K562 (cell line): ENCODE measurements at regions not wholly inside any gene's neighbourhood (a gene's known extent, or its start where the extent isn't known, plus 50 kb on each side); places are given as distances from the start of the nearest gene placed in this dataset.

Source experiments
- ATAC-seq: fragments of 200-7000 bp; cut with Tn5 transposase; 3 replicates; pipeline ENCODE4 v1.9.1; 2020; ENCODE audit warnings: moderate library complexity
- BruUV-seq: library from RNA; stranded (reverse); fragments of 400-500 nt; replicated peaks from 2 replicates; lab custom pipeline; 2021; lab: Mats Ljungman, UMichigan
- CTCF ChIA-PET: fragments of 300-600 bp; formaldehyde crosslinking; extraction: SDS; loops from one replicate; lab custom pipeline; 2021; ENCODE audit warnings: low intra/inter-chr PET ratio; lab: Yijun Ruan, JAX
- POLR2A ChIA-PET: fragments of 300-600, 350-650 bp; sonication (Branson Sonifier 250); formaldehyde crosslinking; extraction: SDS; loops from one replicate; lab custom pipeline; 2021; ENCODE audit warnings: antibody characterized with exemption, inconsistent platforms; lab: Yijun Ruan, JAX
- DNase-seq, 4 experiments: peaks; one replicate each; pipeline versions ENCODE4 v3.0.0 to v3.0.0-alpha.2; 2011 to 2018; ENCODE audit warnings: low spot score in 3 of 4, mixed read lengths in 3 of 4; ENCODE audit errors: extremely low read depth in 1 of 4
- FAIRE-seq: peaks from 2 replicates; lab custom pipeline; 2011; peaks lifted over from hg19 to GRCh38; lab: Jason Lieb, UNC
- H2AFZ ChIP-seq: 2 replicates; pipeline ENCODE4 v1.6.0; 2011; ENCODE audit warnings: low read depth, low read length, control low read depth, inconsistent platforms
- H3K27ac ChIP-seq: fragments of 200-600 bp; 3 replicates; pipeline ENCODE4 v1.8.0; 2011; ENCODE audit warnings: low read depth, mild to moderate bottlenecking, control low read depth, inconsistent platforms, low read length, moderate library complexity, mixed read lengths; ENCODE audit errors: extremely low read depth
- H3K27me3 ChIP-seq, 2 experiments: fragments of 300-600 bp in 1 of 2; 2 replicates in 1 of 2; 3 replicates in 1 of 2; pipeline versions ENCODE4 v1.6.0 to v1.8.0; 2011; ENCODE audit warnings: inconsistent platforms in 2 of 2, low read length in 2 of 2, mild to moderate bottlenecking in 1 of 2, mixed read lengths in 1 of 2, moderate library complexity in 1 of 2; ENCODE audit not compliant: control insufficient read depth in 2 of 2, insufficient read depth in 2 of 2
- H3K36me3 ChIP-seq: fragments of 300-600 bp; 3 replicates; pipeline ENCODE4 v1.8.0; 2011; ENCODE audit warnings: mild to moderate bottlenecking, low read length, inconsistent platforms; ENCODE audit not compliant: control insufficient read depth, insufficient read depth
- H3K4me1 ChIP-seq, 2 experiments: fragments of 200-600 bp in 1 of 2; replicated peaks in 1 of 2; 2 replicates in 1 of 2; 3 replicates in 1 of 2; pipeline versions ENCODE4 v1.5.1 to v1.8.0; 2011; ENCODE audit warnings: inconsistent platforms in 2 of 2, low read length in 2 of 2, mild to moderate bottlenecking in 1 of 2, mixed read lengths in 1 of 2, moderate library complexity in 1 of 2; ENCODE audit not compliant: control insufficient read depth in 2 of 2, insufficient read depth in 2 of 2
- H3K4me2 ChIP-seq: 2 replicates; pipeline ENCODE4 v1.6.1; 2011; ENCODE audit warnings: low read length, control low read depth, inconsistent platforms, mixed read lengths; ENCODE audit not compliant: insufficient read depth
- H3K4me3 ChIP-seq: fragments of 200-600 bp; sonication (generic), shearing (Covaris generic); 2 replicates; pipeline ENCODE4 v1.5.1; 2016; ENCODE audit warnings: control low read depth, inconsistent platforms
- H3K79me2 ChIP-seq: fragments of 200-600 bp; 3 replicates; pipeline ENCODE4 v1.8.0; 2011; ENCODE audit warnings: low read length, inconsistent platforms; ENCODE audit not compliant: control insufficient read depth, insufficient read depth
- H3K9ac ChIP-seq, 2 experiments: 2 replicates each; pipeline versions ENCODE4 v1.6.0 to v1.6.1; 2011; ENCODE audit warnings: low read depth in 2 of 2, low read length in 2 of 2, control low read depth in 1 of 2, inconsistent platforms in 1 of 2, mild to moderate bottlenecking in 1 of 2, mixed read lengths in 1 of 2; ENCODE audit not compliant: insufficient read depth in 1 of 2
- H3K9me1 ChIP-seq: one replicate; pipeline ENCODE4 v1.6.0; 2011; ENCODE audit warnings: inconsistent platforms, mild to moderate bottlenecking, low read length, moderate library complexity; ENCODE audit not compliant: control insufficient read depth, insufficient read depth
- H3K9me3 ChIP-seq: replicated peaks from 2 replicates; pipeline ENCODE4 v1.5.1; 2011; ENCODE audit warnings: low read depth, low read length, inconsistent platforms; ENCODE audit not compliant: control insufficient read depth, insufficient read depth
- H4K20me1 ChIP-seq: replicated peaks from 2 replicates; pipeline ENCODE4 v1.6.1; 2011; ENCODE audit warnings: low read length, inconsistent platforms, mixed read lengths; ENCODE audit not compliant: control insufficient read depth, insufficient read depth
- ARHGAP35 ChIP-seq: fragments of 450-650 bp; IDR thresholded peaks from 2 replicates; pipeline ENCODE4 v1.6.1; 2018; ENCODE audit not compliant: partially characterized antibody
- ARID1B ChIP-seq: fragments of 450-650 bp; IDR thresholded peaks from 2 replicates; pipeline ENCODE4 v1.6.1; 2016; ENCODE audit warnings: antibody characterized with exemption, mild to moderate bottlenecking, inconsistent platforms
- BRD4 ChIP-seq: fragments of 200-600 bp; sonication (generic); IDR thresholded peaks from 2 replicates; pipeline ENCODE4 v1.6.1; 2017; ENCODE audit warnings: inconsistent platforms
- CBFA2T2 ChIP-seq: fragments of 450-650 bp; conservative IDR thresholded peaks from 2 replicates; pipeline ENCODE4 v1.6.1; 2017; ENCODE audit warnings: mild to moderate bottlenecking
- CTCFL ChIP-seq: IDR thresholded peaks from 2 replicates; pipeline ENCODE4 v1.6.1; 2011; ENCODE audit warnings: borderline replicate concordance, low read depth, mild to moderate bottlenecking, moderate library complexity, low read length; ENCODE audit not compliant: insufficient read depth, poor library complexity, severe bottlenecking
- GATAD2B ChIP-seq: fragments of 450-650 bp; IDR thresholded peaks from 2 replicates; pipeline ENCODE4 v1.6.1; 2017; ENCODE audit warnings: mild to moderate bottlenecking, borderline replicate concordance
- HDAC8 ChIP-seq: fragments of 450-650 bp; IDR thresholded peaks from 2 replicates; pipeline ENCODE4 v1.6.1; 2016; ENCODE audit warnings: mild to moderate bottlenecking, missing genetic modification characterization, moderate library complexity, missing compliant biosample characterization
- HMBOX1 ChIP-seq: sonication (generic); IDR thresholded peaks from 2 replicates; pipeline ENCODE4 v1.6.1; 2016
- PTTG1 ChIP-seq: fragments of 450-650 bp; IDR thresholded peaks from 2 replicates; pipeline ENCODE4 v1.6.1; 2016; ENCODE audit warnings: low read depth, mild to moderate bottlenecking, missing genetic modification characterization, missing compliant biosample characterization
- TCF3 ChIP-seq: sonication (generic); formaldehyde crosslinking; IDR thresholded peaks from 2 replicates; pipeline ENCODE4 v1.4.0; 2020; ENCODE audit warnings: mild to moderate bottlenecking, missing genetic modification reagents
- ZNF316 ChIP-seq: fragments of 450-650 bp; IDR thresholded peaks from 2 replicates; pipeline ENCODE4 v1.6.1; 2016
- in situ Hi-C: fragments of 300-500 bp; cut with MboI; formaldehyde crosslinking; loops from 4 replicates; pipeline ENCODE4 v1.15.0; 2018; ENCODE audit warnings: inconsistent platforms, mixed read lengths
- intact Hi-C: fragments of 100-400 bp; cut with micrococcal nuclease; formaldehyde crosslinking; loops from 2 replicates; pipeline ENCODE4 v1.14.2; 2022
- TF ChIP-seq, protein P1 (sequence below): fragments of 450-650 bp; conservative IDR thresholded peaks from 2 replicates; pipeline ENCODE4 v1.6.1; 2016; ENCODE audit warnings: missing genetic modification characterization, low read depth, mild to moderate bottlenecking, missing compliant biosample characterization, moderate library complexity

DNA sequence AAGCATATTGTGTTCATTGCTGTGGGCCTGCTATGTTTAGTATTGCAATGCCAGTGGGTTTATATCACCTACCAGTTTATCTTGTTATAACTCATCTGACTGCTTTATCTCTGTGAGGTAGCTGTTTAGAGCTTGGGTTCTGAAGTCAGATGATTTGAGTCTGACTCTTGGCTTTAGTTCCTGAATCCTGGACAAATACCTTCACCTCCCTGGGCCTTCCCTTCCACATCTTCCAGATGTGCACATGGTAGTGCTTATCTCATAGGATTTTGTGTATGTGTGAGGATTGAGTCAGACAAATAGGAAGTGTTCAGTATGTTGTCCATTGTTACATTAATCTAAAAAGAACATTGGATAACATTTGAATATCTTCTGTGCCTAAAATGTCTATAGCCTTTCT lies 63.5 kb upstream of the ANKRD10 start (continued):
- TF ChIP-seq CBFA2T2 = peak; percentile 35; the same call in 1 of the 2 replicates
- TF ChIP-seq GATAD2B = no peak
- TF ChIP-seq PTTG1 (tag) = no peak
- peak; percentile 18; the same call in 1 of the 2 replicates for TF ChIP-seq TCF3

DNA sequence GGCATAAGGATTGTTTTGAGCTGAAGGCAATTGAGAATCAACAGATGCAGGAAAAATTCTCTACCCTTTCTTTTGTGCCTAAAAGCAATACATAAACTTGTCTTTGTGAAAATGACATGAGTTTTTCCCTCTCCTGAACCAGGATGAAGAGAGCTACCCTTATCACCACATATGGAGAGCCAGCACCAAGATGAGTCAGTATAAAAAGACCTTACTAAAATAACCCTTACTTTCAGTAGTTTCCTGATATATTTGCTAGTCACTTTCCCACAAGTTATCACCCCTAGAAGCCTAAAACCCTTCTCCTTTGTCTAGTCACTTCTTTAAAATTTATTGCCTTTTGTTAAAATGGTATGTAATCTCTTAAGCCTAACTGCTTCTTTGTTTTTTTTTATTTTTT lies 61.9 kb upstream of the ANKRD10 start:
- ATAC-seq = peak; percentile 34; the same call in 2 of the 3 replicates
- H3K9ac ChIP-seq = peak overlapping the region in 1 of 2 experiments; percentile 30; a peak in 1 of 4 replicates
- peaks cover 0 to 32% of the 10 kb centered on the region in 2 experiments; a peak in 3 of 5 replicates for H3K4me1 ChIP-seq
- peak in 2 of 4 experiments; percentile 26 to 49 for DNase-seq
- peak; percentile 58 for FAIRE-seq
- H3K36me3 ChIP-seq = peaks cover 6% of the 10 kb centered on the region
- ChIA-PET POLR2A (interaction anchor here (1.3 kb wide), 1 partner anchor 9 kb away, joined by 5 read pairs; no protein-coding TSS in a partner anchor), CTCF (no interaction called here)
- no peaks in the 10 kb centered on the region for H3K9me1 ChIP-seq
- no peaks in the 10 kb centered on the region for H4K20me1 ChIP-seq
- intact Hi-C loops (no loop called here), in situ Hi-C loops (no loop called here)
- peak overlapping the region; percentile 67 for H3K27ac ChIP-seq
- no peak overlapping the region for H3K4me3 ChIP-seq
- H3K79me2 ChIP-seq = peaks cover 10% of the 10 kb centered on the region; the same call in 1 of the 3 replicates
- no peak overlapping the region for H2AFZ ChIP-seq
- BruUV-seq = no TSS peak
- H3K27me3 ChIP-seq = no peaks in the 10 kb centered on the region
- no peak overlapping the region for H3K4me2 ChIP-seq
- H3K9me3 ChIP-seq = peaks cover 28% of the 10 kb centered on the region
- TF ChIP-seq BRD4 (no peak), CTCFL (no peak), ARID1B (peak; percentile 32; the same call in 1 of the 2 replicates), HMBOX1 (peak; percentile 85), ZNF316 (peak; percentile 50; the same call in 1 of the 2 replicates), ARHGAP35 (no peak), HDAC8 (tag) (no peak)
- TF ChIP-seq, protein P1, sequence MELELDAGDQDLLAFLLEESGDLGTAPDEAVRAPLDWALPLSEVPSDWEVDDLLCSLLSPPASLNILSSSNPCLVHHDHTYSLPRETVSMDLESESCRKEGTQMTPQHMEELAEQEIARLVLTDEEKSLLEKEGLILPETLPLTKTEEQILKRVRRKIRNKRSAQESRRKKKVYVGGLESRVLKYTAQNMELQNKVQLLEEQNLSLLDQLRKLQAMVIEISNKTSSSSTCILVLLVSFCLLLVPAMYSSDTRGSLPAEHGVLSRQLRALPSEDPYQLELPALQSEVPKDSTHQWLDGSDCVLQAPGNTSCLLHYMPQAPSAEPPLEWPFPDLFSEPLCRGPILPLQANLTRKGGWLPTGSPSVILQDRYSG = 0 out of 2 replicates have a peak, but pooled peaks have one; percentile 8
